ENCODE measurements at regions not wholly inside any gene's neighbourhood (a gene's known extent, or its start where the extent isn't known, plus 50 kb on each side); places are given as distances from the start of the nearest gene placed in this dataset.
A peak's percentile ranks its signal among the peaks of the same experiment; 100 is the strongest.

GRCh38 chr2:221241072-221241471, 331.0 kb downstream of the EPHA4 start:
- H3K36me3 ChIP-seq (ENCODE audit: insufficient read depth, low read depth, low read length): no peaks in the 10 kb centered on the region
- H3K4me1 ChIP-seq (ENCODE audit: insufficient read depth, low read length): peaks cover 4% of the 10 kb centered on the region; the same call in 1 of the 2 replicates
- H3K9me3 ChIP-seq (ENCODE audit: insufficient read depth, low read depth, low read length): no peaks in the 10 kb centered on the region
- H3K9ac ChIP-seq (ENCODE audit: low read depth, low read length): no peak overlapping the region
- H3K27ac ChIP-seq (ENCODE audit: low read length): no peak overlapping the region
- H3K27me3 ChIP-seq (ENCODE audit: insufficient read depth, low read length): no peaks in the 10 kb centered on the region
- H3K4me3 ChIP-seq (ENCODE audit: low read length): no peak overlapping the region

GRCh38 chr2:221243771-221244170, 328.3 kb downstream of the EPHA4 start:
- Histone ChIP-seq H3K4me1 (ENCODE audit: insufficient read depth, low read length) (peaks cover 4% of the 10 kb centered on the region; the same call in 1 of the 2 replicates), H3K9ac (ENCODE audit: low read depth, low read length) (no peak overlapping the region), H3K27me3 (ENCODE audit: insufficient read depth, low read length) (no peaks in the 10 kb centered on the region), H3K36me3 (ENCODE audit: insufficient read depth, low read depth, low read length) (no peaks in the 10 kb centered on the region), H3K9me3 (ENCODE audit: insufficient read depth, low read depth, low read length) (no peaks in the 10 kb centered on the region), H3K27ac (ENCODE audit: low read length) (no peak overlapping the region), H3K4me3 (ENCODE audit: low read length) (no peak overlapping the region)

GRCh38 chr2:221245045-221245444, 327.1 kb downstream of the EPHA4 start:
- H3K27ac ChIP-seq (ENCODE audit: low read length): no peak overlapping the region
- H3K4me1 ChIP-seq (ENCODE audit: insufficient read depth, low read length): peaks cover 4% of the 10 kb centered on the region; the same call in 1 of the 2 replicates
- no peak overlapping the region for H3K9ac ChIP-seq (ENCODE audit: low read depth, low read length)

GRCh38 chr2:221245772-221246171, 326.3 kb downstream of the EPHA4 start:
- Histone ChIP-seq H3K27me3 (ENCODE audit: insufficient read depth, low read length) (no peaks in the 10 kb centered on the region), H3K36me3 (ENCODE audit: insufficient read depth, low read depth, low read length) (no peaks in the 10 kb centered on the region), H3K27ac (ENCODE audit: low read length) (no peak overlapping the region), H3K4me3 (ENCODE audit: low read length) (no peak overlapping the region), H3K4me1 (ENCODE audit: insufficient read depth, low read length) (peaks cover 4% of the 10 kb centered on the region; the same call in 1 of the 2 replicates), H3K9me3 (ENCODE audit: insufficient read depth, low read depth, low read length) (no peaks in the 10 kb centered on the region), H3K9ac (ENCODE audit: low read depth, low read length) (no peak overlapping the region)

More at GRCh38 chr2:221245045-221245444, 327.1 kb downstream of the EPHA4 start:
- Histone ChIP-seq H3K36me3 (ENCODE audit: insufficient read depth, low read depth, low read length) (no peaks in the 10 kb centered on the region), H3K27me3 (ENCODE audit: insufficient read depth, low read length) (no peaks in the 10 kb centered on the region), H3K9me3 (ENCODE audit: insufficient read depth, low read depth, low read length) (no peaks in the 10 kb centered on the region), H3K4me3 (ENCODE audit: low read length) (no peak overlapping the region)

GRCh38 chr2:221254299-221254698, 317.8 kb downstream of the EPHA4 start:
- Histone ChIP-seq H3K36me3 (ENCODE audit: insufficient read depth, low read depth, low read length) (no peaks in the 10 kb centered on the region), H3K9ac (ENCODE audit: low read depth, low read length) (no peak overlapping the region), H3K4me3 (ENCODE audit: low read length) (no peak overlapping the region), H3K27me3 (ENCODE audit: insufficient read depth, low read length) (no peaks in the 10 kb centered on the region), H3K9me3 (ENCODE audit: insufficient read depth, low read depth, low read length) (no peaks in the 10 kb centered on the region), H3K4me1 (ENCODE audit: insufficient read depth, low read length) (peaks cover 17% of the 10 kb centered on the region), H3K27ac (ENCODE audit: low read length) (no peak overlapping the region)

GRCh38 chr2:221255862-221256261, 316.2 kb downstream of the EPHA4 start:
- Histone ChIP-seq H3K9me3 (ENCODE audit: insufficient read depth, low read depth, low read length) (no peaks in the 10 kb centered on the region), H3K4me3 (ENCODE audit: low read length) (0 out of 2 replicates have a peak overlapping the region, but pooled peaks have one; percentile 33), H3K27me3 (ENCODE audit: insufficient read depth, low read length) (no peaks in the 10 kb centered on the region), H3K27ac (ENCODE audit: low read length) (no peak overlapping the region), H3K4me1 (ENCODE audit: insufficient read depth, low read length) (peaks cover 17% of the 10 kb centered on the region), H3K9ac (ENCODE audit: low read depth, low read length) (peak overlapping the region; percentile 72; the same call in 1 of the 2 replicates), H3K36me3 (ENCODE audit: insufficient read depth, low read depth, low read length) (no peaks in the 10 kb centered on the region)

- no peak overlapping the region for H3K9ac ChIP-seq (ENCODE audit: low read depth, low read length)
- H3K36me3 ChIP-seq (ENCODE audit: insufficient read depth, low read depth, low read length): no peaks in the 10 kb centered on the region
- H3K4me1 ChIP-seq (ENCODE audit: insufficient read depth, low read length): peaks cover 17% of the 10 kb centered on the region
- no peak overlapping the region for H3K4me3 ChIP-seq (ENCODE audit: low read length)
- no peaks in the 10 kb centered on the region for H3K9me3 ChIP-seq (ENCODE audit: insufficient read depth, low read depth, low read length)
- H3K27ac ChIP-seq (ENCODE audit: low read length): no peak overlapping the region
- no peaks in the 10 kb centered on the region for H3K27me3 ChIP-seq (ENCODE audit: insufficient read depth, low read length)
Observed at GRCh38 chr2:221258464-221258863, 313.6 kb downstream of the EPHA4 start.

DNA sequence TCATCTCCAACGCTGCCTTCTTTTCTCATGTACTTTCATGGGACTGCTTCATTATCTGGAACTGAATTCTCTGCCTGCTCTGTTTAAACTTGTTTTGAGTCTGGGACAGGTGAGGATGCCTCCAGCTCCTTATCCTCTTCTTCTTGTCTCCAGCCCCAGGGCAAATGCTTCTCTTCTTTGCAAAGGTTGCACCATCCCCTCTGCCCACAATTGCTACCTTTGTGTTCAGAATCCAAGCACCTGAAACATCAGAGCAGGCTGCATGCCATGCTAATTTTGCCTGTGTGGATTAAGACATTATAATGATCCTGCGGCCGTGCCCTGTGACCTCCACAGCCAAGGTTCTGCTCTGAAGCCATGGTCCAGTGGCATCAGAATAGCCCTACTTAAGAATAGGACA, 309.5 kb downstream of the EPHA4 start:
- H3K36me3 ChIP-seq (ENCODE audit: insufficient read depth, low read depth, low read length): no peaks in the 10 kb centered on the region
- no peak overlapping the region for H3K27ac ChIP-seq (ENCODE audit: low read length)
- H3K4me3 ChIP-seq (ENCODE audit: low read length): no peak overlapping the region
- no peaks in the 10 kb centered on the region for H3K9me3 ChIP-seq (ENCODE audit: insufficient read depth, low read depth, low read length)
- no peaks in the 10 kb centered on the region for H3K4me1 ChIP-seq (ENCODE audit: insufficient read depth, low read length)
- H3K9ac ChIP-seq (ENCODE audit: low read depth, low read length): no peak overlapping the region
- no peaks in the 10 kb centered on the region for H3K27me3 ChIP-seq (ENCODE audit: insufficient read depth, low read length)

- no peak overlapping the region for H3K4me3 ChIP-seq (ENCODE audit: low read length)
- no peaks in the 10 kb centered on the region for H3K27me3 ChIP-seq (ENCODE audit: insufficient read depth, low read length)
- H3K4me1 ChIP-seq (ENCODE audit: insufficient read depth, low read length): no peaks in the 10 kb centered on the region
- H3K9me3 ChIP-seq (ENCODE audit: insufficient read depth, low read depth, low read length): no peaks in the 10 kb centered on the region
- H3K9ac ChIP-seq (ENCODE audit: low read depth, low read length): no peak overlapping the region
- no peak overlapping the region for H3K27ac ChIP-seq (ENCODE audit: low read length)
- no peaks in the 10 kb centered on the region for H3K36me3 ChIP-seq (ENCODE audit: insufficient read depth, low read depth, low read length)
Observed at GRCh38 chr2:221263573-221263972, 308.5 kb downstream of the EPHA4 start.

DNA sequence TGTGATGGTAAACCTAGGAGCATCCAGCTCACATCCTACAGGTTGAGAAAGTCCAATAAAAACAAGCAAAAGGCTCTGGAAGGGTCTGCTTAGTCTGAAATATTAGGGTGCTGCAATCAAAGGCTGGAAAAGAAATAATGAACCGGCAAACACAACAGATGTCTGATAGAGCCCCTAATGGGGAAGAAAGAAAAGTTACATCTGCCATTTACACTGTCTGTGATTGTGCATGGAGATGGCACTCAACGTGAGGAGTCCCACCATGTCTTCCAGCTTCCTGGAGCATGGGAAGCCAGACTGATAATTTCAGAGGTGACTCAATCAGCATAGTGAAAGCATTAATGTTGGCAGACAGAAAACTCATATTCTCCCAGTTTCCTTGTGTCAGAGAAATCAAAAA, 307.8 kb downstream of the EPHA4 start:
- Histone ChIP-seq H3K4me1 (ENCODE audit: insufficient read depth, low read length) (no peaks in the 10 kb centered on the region), H3K27ac (ENCODE audit: low read length) (no peak overlapping the region), H3K27me3 (ENCODE audit: insufficient read depth, low read length) (no peaks in the 10 kb centered on the region), H3K36me3 (ENCODE audit: insufficient read depth, low read depth, low read length) (no peaks in the 10 kb centered on the region), H3K9me3 (ENCODE audit: insufficient read depth, low read depth, low read length) (no peaks in the 10 kb centered on the region), H3K4me3 (ENCODE audit: low read length) (no peak overlapping the region), H3K9ac (ENCODE audit: low read depth, low read length) (no peak overlapping the region)

DNA sequence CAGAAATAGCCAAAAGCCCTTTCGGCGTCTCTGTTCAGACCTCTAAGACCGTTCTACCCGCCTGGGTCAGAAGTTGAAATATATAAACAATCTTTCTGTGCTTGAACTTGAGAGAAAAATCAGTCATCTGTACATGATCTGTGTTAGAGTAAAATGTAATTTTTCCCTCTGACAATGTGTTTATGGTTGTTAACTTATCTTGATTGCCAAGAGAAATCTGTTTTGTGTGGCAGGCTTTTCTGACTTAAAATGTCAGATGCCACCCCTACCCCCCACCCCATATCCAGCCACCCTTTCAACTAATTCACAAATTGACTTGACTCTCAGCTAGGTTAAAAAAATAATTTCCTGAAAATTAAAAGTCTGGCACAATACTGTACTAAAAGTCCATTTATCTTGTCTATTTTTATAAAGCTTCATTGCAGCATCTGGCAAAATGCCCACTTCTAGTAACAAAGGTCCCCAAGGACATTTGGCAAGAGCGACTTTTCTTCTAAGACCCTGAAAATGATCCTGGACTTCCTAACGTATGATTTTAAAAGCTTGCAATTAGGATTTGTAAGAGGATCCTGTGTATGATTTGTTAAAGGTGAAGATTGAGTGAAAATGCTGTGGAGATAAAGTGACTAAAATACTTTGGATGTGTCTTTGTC, 304.2 kb downstream of the EPHA4 start:
- Histone ChIP-seq H3K27me3 (ENCODE audit: insufficient read depth, low read length) (no peaks in the 10 kb centered on the region), H3K36me3 (ENCODE audit: insufficient read depth, low read depth, low read length) (no peaks in the 10 kb centered on the region), H3K4me3 (ENCODE audit: low read length) (no peak overlapping the region), H3K27ac (ENCODE audit: low read length) (no peak overlapping the region), H3K4me1 (ENCODE audit: insufficient read depth, low read length) (no peaks in the 10 kb centered on the region), H3K9me3 (ENCODE audit: insufficient read depth, low read depth, low read length) (no peaks in the 10 kb centered on the region), H3K9ac (ENCODE audit: low read depth, low read length) (no peak overlapping the region)

- no peak overlapping the region for H3K27ac ChIP-seq (ENCODE audit: low read length)
- H3K9ac ChIP-seq (ENCODE audit: low read depth, low read length): no peak overlapping the region
- H3K4me1 ChIP-seq (ENCODE audit: insufficient read depth, low read length): no peaks in the 10 kb centered on the region
- H3K36me3 ChIP-seq (ENCODE audit: insufficient read depth, low read depth, low read length): no peaks in the 10 kb centered on the region
- no peaks in the 10 kb centered on the region for H3K27me3 ChIP-seq (ENCODE audit: insufficient read depth, low read length)
- H3K9me3 ChIP-seq (ENCODE audit: insufficient read depth, low read depth, low read length): no peaks in the 10 kb centered on the region
- H3K4me3 ChIP-seq (ENCODE audit: low read length): no peak overlapping the region
Observed at GRCh38 chr2:221268631-221269030, 303.5 kb downstream of the EPHA4 start.
